NB4 (cell line): ENCODE measurements at regions not wholly inside any gene's neighbourhood (a gene's known extent, or its start where the extent isn't known, plus 50 kb on each side); places are given as distances from the start of the nearest gene placed in this dataset.

Experiments used
- DNase-seq: peaks from one replicate; pipeline ENCODE4 v3.0.0; 2010; ENCODE audit warnings: low read depth
- H3K4me3 ChIP-seq: one replicate; pipeline ENCODE4 v1.5.1; 2011; ENCODE audit warnings: mild to moderate bottlenecking, low read depth, low read length, moderate library complexity
- MYC ChIP-seq: IDR thresholded peaks from 2 replicates; pipeline ENCODE4 v1.6.1; 2011; ENCODE audit warnings: low read depth, low read length
- POLR2A ChIP-seq: IDR thresholded peaks from 2 replicates; pipeline ENCODE4 v1.6.1; 2011; ENCODE audit warnings: mild to moderate bottlenecking; ENCODE audit not compliant: insufficient read length; ENCODE audit errors: extremely low read depth
- TF ChIP-seq, protein P1 (sequence below): IDR thresholded peaks from one replicate; pipeline ENCODE4 v1.5.1; 2012; ENCODE audit warnings: low read depth, low read length
- TF ChIP-seq, protein P2 (sequence below): IDR thresholded peaks from 2 replicates; pipeline ENCODE4 v1.6.1; 2011; ENCODE audit warnings: low read depth, low read length

DNA sequence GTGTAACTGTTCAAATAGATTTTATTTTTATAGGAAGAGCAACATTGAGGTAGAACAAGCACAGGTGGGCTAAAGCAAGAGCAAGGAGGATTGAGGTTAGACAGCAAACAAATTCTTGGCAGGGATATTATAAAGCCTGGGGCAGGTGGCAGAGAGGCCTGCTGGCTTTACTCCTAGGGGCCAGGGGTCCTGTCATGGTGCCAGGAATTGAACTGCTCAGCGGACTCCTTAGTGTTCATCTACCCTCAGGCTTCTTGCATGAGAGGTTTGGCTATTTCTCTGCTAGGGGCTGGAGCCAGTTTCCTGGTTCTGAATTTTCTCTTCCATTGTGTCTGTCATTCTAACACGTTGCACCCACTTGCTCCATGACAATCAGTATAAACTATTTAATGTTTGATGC is 217.2 kb upstream of the NCAM1 start:
- TF ChIP-seq, protein P1, sequence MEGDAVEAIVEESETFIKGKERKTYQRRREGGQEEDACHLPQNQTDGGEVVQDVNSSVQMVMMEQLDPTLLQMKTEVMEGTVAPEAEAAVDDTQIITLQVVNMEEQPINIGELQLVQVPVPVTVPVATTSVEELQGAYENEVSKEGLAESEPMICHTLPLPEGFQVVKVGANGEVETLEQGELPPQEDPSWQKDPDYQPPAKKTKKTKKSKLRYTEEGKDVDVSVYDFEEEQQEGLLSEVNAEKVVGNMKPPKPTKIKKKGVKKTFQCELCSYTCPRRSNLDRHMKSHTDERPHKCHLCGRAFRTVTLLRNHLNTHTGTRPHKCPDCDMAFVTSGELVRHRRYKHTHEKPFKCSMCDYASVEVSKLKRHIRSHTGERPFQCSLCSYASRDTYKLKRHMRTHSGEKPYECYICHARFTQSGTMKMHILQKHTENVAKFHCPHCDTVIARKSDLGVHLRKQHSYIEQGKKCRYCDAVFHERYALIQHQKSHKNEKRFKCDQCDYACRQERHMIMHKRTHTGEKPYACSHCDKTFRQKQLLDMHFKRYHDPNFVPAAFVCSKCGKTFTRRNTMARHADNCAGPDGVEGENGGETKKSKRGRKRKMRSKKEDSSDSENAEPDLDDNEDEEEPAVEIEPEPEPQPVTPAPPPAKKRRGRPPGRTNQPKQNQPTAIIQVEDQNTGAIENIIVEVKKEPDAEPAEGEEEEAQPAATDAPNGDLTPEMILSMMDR, result no peak
- TF ChIP-seq POLR2A, result no peak
- TF ChIP-seq, protein P2, sequence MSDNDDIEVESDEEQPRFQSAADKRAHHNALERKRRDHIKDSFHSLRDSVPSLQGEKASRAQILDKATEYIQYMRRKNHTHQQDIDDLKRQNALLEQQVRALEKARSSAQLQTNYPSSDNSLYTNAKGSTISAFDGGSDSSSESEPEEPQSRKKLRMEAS, result no peak
- no peak for TF ChIP-seq MYC

DNA sequence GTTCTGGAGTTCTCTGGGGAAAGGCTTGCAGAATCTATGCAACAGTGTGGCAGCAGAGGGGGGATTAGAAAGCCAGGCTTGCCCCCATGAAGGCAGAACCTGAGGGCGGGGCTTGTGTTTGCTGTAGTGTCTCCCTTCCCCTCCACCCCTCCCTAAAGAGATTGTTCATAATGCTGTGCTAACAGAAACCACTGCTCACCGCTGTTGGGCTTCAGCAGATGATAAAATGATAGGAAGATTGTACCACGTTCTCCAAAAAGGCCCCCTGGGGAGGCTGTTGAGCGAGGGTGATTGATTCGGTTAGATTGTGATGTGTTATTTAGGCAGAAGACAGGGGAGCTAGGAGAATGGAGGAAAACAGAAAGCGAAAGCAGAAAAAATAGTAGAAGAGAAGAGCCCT is 215.2 kb upstream of the NCAM1 start:
- no peak overlapping the region for H3K4me3 ChIP-seq
- TF ChIP-seq, protein P2, result no peak
- TF ChIP-seq POLR2A, result no peak
- no peak for DNase-seq

More for the DNA sequence above, 217.2 kb upstream of the NCAM1 start:
- no peak overlapping the region for H3K4me3 ChIP-seq
- no peak for DNase-seq

DNA sequence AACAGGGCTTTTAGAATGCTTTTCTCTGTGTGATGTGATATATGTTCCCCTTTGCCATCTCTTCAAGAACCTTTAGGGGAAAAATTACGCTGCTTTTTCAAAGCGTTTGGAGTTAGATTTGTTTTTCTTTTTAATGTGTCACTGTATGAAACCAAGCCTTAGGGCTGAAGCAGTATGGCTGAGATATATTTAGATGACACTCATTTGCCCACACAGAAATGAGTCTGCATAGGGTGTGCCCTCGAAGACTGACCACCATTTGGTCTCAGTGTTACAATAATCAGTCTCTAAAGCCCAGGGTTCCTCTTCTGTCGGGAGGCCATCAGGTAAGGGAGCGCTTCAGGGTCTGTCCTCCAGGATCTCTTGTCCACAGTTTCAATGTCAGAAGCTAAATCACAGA is 213.0 kb upstream of the NCAM1 start:
- no peak for DNase-seq
- TF ChIP-seq MYC (no peak), POLR2A (no peak)
- TF ChIP-seq, protein P1, result no peak
- TF ChIP-seq, protein P2, result no peak
- H3K4me3 ChIP-seq, result no peak overlapping the region

DNA sequence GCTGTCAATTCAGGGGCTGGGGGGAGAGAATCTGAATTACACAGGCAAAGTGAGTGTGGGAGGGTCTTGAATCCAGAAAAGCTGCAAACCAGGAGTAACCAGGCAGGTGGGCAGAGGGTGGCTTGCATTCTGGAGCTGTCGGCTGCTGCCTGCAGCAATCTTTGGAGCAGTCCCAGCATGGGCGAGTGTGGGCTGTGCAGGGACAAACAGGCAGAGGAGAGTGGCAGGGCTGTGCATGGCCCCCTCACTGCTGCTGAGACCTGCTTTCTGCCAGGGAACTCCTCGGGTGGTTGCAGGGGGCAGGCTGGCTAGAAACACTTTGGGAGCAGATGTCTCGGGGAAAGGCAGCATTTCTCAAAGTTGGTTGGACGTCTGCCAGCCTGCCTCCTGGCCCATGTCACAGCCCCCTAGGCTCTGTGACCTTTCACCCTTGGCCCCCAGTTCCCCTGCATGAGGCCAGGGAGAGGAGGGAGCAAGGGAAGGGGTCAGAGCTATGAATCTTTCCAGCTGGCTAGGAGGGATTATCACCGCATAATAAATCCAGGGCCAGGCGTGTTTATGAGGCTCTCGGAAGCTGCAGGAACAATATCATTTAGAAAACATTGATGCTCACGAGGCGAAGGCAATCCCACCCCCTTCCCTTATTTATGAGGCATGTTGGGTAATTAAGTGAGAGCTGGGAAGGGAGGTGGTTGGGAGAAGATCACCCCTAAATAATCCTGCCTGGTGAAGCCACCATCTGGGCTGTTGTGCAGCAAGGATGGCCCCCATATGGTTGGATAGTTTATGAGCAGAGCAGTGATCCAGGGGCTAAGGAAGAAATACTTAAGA is 212.3 kb upstream of the NCAM1 start:
- TF ChIP-seq MYC (no peak), POLR2A (no peak)
- TF ChIP-seq, protein P2, result no peak
- TF ChIP-seq, protein P1, result no peak
- H3K4me3 ChIP-seq, result no peak overlapping the region
- DNase-seq, result no peak

DNA sequence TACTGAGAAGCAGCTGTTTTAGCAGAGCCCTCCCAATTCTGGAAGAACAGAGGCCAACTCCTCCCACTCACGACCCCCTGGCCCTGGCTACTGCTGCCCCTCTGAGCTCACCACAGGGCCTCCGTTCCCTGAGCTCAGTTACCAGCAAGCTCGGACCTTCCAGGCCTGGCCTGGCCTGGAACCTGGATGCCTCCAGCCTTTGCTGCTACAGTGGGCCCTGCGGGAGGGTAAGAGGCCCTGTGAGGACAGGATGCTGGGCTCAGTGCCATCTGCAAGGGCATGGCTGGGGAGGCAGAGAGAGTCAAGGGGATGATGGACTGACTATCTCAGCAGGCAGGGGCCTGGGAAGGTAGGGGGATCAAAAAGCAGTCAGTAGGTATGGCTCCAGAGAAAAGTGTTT is 209.9 kb upstream of the NCAM1 start:
- no peak for DNase-seq
- no peak overlapping the region for H3K4me3 ChIP-seq
- TF ChIP-seq, protein P2, result no peak
- no peak for TF ChIP-seq MYC
- no peak for TF ChIP-seq POLR2A
- TF ChIP-seq, protein P1, result no peak

DNA sequence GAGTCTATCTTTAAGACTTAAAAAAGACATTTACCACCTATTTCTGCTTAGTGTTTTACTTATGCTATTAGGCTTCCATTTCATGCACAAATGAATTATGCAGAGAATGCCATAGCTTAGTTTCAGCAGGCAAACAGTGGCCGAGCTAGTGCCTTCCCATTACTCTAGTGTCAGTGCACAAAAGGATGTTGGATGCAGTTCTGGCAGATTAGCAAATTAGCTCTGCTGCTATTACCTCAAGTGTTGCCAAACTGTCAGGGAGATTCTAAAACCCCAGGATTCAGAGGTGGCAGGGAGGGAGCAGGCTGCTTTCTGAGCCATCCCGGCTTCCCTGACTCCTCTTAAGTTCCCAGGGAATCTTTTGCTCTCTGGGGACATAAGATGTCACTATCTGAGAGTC is 209.4 kb upstream of the NCAM1 start:
- no peak overlapping the region for H3K4me3 ChIP-seq
- no peak for DNase-seq
- TF ChIP-seq MYC, result no peak
- TF ChIP-seq, protein P2, result no peak
- no peak for TF ChIP-seq POLR2A
- TF ChIP-seq, protein P1, result no peak
